Fibroblast of the aortic adventitia (primary cell): ENCODE measurements at regions not wholly inside any gene's neighbourhood (a gene's known extent, or its start where the extent isn't known, plus 50 kb on each side); places are given as distances from the start of the nearest gene placed in this dataset.
A peak's percentile ranks its signal among the peaks of the same experiment; 100 is the strongest.

Experiments used
- DNase-seq: peaks from one replicate; pipeline ENCODE4 v3.0.0-alpha.2; 2010; ENCODE audit warnings: low read depth
- H3K4me3 ChIP-seq: 2 replicates; pipeline ENCODE4 v1.5.1; 2011; ENCODE audit warnings: low read depth, mild to moderate bottlenecking, control low read depth, low read length, moderate library complexity
- CTCF ChIP-seq: IDR thresholded peaks from 2 replicates; pipeline ENCODE4 v1.5.1; 2011; ENCODE audit warnings: mild to moderate bottlenecking, low read length, control low read depth, inconsistent platforms; ENCODE audit not compliant: insufficient read depth

- no peak overlapping the region for H3K4me3 ChIP-seq
- DNase-seq, result no peak
- TF ChIP-seq CTCF, result no peak
Observed at GRCh38 chr15:26097216-26097615, 234.1 kb upstream of the ATP10A start.

- TF ChIP-seq CTCF, result no peak
- DNase-seq, result no peak
Observed at GRCh38 chr15:26096581-26096980, 233.5 kb upstream of the ATP10A start.

GRCh38 chr15:26095710-26096330, 232.7 kb upstream of the ATP10A start:
- no peak overlapping the region for H3K4me3 ChIP-seq
- no peak for DNase-seq
- peak; percentile 31 for TF ChIP-seq CTCF

More at GRCh38 chr15:26096581-26096980, 233.5 kb upstream of the ATP10A start:
- H3K4me3 ChIP-seq, result no peak overlapping the region

GRCh38 chr15:26091184-26091583, 228.1 kb upstream of the ATP10A start:
- TF ChIP-seq CTCF, result no peak
- no peak overlapping the region for H3K4me3 ChIP-seq
- DNase-seq, result no peak

- TF ChIP-seq CTCF, result no peak
- H3K4me3 ChIP-seq, result no peak overlapping the region
- DNase-seq, result no peak
Observed at GRCh38 chr15:26087881-26088280, 224.8 kb upstream of the ATP10A start.

GRCh38 chr15:26087395-26087794, 224.3 kb upstream of the ATP10A start:
- no peak for TF ChIP-seq CTCF
- DNase-seq, result peak; percentile 15
- H3K4me3 ChIP-seq, result no peak overlapping the region

GRCh38 chr15:26084771-26085170, 221.6 kb upstream of the ATP10A start:
- TF ChIP-seq CTCF, result no peak
- no peak overlapping the region for H3K4me3 ChIP-seq
- no peak for DNase-seq
